ENCODE measurements at regions not wholly inside any gene's neighbourhood (a gene's known extent, or its start where the extent isn't known, plus 50 kb on each side); places are given as distances from the start of the nearest gene placed in this dataset.

DNA sequence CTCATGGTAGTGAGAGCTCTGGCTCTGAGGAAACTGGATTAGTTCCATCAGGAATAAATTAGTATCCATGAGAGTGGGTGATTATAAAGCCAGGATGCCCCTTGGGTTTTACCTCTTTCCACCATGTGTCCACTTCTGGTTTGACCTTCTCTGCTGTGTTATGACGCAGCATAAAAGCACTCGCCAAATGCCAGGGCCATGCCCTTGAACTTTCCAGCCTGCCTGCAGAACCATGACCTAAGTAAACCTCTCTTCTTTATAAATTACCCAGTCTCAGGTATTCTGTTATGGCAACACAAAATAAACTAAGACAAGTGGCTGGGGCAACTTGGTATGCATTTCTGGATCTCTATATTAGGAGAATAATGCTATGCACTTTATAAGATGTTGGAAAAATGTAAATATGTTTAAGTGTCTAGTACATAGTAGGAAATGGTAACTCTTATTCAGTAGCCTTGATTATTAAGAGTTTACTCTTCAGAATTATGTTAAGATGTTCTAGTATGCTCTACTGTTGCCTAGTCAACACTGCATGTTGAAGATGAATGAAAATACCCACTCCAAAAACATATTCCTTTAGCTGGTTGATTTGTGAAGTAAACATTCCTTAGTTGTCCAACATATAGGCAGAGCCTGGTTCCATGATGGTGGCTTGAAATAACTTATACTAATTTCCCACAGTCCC lies 455.6 kb upstream of the TMPO start:
- DNase-seq (ENCODE audit: low spot score): no peak

DNA sequence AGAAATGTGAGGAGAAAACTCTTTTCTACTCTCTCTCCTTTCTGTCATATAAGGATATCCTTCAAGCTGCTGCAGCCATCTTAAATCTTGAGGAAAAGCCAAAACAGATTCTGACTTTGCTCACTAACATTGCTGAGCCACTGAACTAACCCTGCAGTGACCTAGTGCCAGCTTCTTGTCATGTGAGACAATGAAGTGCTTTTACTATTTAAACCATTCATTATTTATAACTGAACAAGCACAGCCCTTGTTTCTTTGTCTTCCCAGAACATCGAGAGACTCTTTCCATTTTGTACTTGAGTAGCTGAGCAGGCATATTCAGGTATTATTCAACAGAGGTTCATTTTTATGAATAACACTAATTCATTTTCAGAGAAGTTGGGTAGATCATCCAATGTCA lies 455.0 kb upstream of the TMPO start:
- DNase-seq (ENCODE audit: low spot score): no peak

DNA sequence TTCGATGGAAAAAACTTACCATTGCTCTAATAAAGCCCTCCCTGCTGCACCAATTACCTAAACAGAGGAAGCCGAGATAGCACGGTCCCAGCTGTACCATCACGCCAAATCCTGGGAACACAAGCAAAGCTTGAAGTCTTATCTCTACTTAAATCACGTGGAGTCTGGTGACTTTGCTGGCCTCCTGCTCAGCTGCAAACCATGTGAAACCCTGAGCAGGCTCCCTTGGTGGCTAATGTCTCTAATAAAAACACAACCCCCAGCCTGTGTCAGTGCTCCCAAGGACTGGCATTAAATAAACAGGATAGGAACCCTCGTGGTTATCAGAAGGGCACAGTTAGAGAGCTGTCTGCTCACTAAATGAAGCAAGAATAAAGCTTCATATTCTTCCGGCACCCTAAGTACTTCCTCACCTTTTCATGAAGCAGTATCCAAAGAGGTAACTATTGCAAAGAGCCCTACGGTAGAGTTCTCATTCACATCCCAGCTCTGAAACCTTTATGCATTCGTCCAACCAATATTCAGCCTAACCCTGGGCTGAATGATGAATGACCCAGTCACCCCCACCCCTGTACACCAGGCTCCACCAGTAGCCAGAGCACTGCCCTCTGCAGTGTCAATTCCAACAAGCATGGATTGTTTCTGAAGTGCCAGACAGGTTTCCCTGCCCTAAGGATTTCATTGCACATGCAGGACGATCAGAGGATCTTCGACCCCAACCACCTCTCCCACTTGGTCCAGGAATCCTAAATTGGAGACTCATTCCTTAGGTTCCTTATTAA lies 452.7 kb upstream of the TMPO start:
- DNase-seq (ENCODE audit: low spot score): no peak

DNA sequence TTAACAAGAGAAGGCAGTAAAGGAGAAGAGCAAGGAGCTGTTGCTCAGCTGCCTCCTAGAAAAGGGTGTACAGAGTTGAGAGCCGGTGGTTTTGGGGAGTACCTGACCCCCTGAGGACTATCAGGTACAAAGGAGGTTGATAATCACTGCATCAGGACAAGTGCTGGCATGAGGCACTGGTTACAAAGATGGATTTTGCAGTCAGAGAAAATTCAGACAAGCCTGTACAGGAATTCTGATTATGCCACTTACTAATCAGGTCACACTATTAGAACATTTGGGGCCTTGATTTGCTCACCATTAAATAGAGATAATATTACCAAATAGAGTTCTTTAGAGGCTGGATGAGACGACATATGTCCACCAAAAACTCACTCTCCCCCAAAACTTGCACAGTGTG lies 450.9 kb upstream of the TMPO start:
- DNase-seq (ENCODE audit: low spot score): no peak

DNA sequence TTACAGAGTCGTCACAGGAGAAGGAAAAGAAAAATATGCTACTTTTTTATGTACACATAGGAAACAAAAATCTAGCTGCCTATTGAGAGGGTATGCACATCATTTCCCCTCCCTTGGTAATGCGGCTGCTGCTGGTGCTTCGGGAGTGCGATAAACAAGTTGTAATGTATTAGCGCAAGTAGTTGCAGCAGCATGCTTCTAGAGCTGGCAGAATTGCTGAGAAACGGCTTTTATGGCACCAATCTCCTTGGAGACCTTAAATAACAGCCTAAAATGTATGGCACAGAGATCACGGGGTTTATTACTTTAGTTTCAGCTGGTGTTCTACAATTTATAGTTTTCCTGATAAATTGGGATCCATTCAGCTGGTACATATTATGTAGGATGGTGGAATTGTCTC lies 447.6 kb upstream of the TMPO start:
- no peak for DNase-seq (ENCODE audit: low spot score)

GRCh38 chr12:98073610-98074009 lies 441.8 kb upstream of the TMPO start:
- DNase-seq (ENCODE audit: low spot score): no peak

DNA sequence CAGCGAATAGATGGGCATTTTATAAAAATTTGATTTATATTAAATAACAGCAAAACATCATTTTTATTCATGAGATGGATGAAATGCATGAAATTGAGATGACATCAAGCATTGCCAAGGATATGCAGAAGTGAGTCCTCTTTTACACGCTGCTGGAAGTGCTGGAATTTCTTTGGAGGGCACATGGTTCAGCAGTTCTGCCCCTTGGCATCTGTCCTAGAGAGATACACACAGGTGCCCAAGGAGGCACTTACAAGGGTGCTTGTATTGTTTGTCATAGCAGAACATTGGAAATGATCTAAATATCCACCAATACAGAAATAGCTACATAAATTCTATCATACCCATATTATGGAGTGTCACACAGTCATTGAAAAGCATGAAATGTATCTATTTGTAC lies 441.1 kb upstream of the TMPO start:
- no peak for DNase-seq (ENCODE audit: low spot score)

DNA sequence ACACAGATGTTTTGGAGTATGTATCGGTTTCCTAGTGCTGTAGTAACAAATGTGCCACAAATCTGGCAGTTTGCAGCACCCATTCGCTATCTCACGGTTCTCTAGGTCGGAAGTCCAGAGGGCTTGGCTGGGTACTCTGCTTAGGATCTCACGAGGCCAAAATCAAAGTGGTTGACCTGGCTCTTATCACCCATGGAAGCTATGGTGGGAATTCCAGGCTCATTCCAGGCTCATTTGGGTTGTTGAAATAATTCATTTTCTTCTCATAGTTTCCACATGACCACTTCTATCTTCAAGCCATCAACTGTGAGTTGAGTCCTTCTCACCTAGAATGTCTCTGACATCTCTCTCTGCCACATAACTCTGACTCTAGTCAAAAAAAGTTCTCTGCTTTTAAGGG lies 431.0 kb upstream of the TMPO start:
- no peak for DNase-seq (ENCODE audit: low spot score)

- no peak for DNase-seq (ENCODE audit: low spot score)
These were observed 430.2 kb upstream of the TMPO start for GRCh38 chr12:98085046-98085755.

DNA sequence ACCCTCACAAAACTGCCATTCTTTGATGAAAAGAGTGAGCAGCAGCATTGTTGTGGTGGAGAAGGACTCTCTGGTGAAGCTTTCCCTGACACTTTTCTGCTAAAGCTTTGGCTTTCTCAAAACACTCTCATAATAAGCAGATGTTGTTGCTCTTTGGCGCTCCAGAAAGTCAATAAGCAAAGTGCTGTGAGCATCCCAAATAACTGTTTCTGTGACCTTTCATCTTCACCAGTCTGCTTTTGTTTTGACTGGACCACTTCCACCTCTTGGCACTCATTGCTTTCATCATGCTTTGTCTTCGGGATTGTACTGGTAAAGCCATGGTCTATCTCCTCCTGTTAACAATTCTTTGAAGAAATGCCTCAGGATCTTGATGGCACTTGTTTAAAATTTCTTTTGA lies 424.7 kb upstream of the TMPO start:
- no peak for DNase-seq (ENCODE audit: low spot score)

DNA sequence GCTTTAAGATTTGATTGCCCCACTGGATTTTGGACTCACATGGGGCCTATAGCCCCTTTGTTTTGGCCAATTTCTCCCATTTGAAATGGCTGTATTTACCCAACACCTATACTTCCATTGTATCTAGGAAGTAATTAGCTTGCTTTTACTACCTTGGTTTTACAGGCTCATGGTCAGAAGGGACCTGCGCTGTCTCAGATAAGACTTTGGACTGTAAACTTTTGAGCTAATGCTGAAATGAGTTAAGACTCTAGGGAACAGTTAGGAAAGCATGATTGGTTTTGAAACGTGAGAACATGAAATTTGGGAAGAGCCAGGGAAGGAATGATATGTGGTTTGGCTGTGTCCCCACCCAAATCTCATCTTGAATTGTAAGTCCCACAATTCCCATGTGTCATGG lies 419.0 kb upstream of the TMPO start:
- DNase-seq (ENCODE audit: low spot score): no peak

DNA sequence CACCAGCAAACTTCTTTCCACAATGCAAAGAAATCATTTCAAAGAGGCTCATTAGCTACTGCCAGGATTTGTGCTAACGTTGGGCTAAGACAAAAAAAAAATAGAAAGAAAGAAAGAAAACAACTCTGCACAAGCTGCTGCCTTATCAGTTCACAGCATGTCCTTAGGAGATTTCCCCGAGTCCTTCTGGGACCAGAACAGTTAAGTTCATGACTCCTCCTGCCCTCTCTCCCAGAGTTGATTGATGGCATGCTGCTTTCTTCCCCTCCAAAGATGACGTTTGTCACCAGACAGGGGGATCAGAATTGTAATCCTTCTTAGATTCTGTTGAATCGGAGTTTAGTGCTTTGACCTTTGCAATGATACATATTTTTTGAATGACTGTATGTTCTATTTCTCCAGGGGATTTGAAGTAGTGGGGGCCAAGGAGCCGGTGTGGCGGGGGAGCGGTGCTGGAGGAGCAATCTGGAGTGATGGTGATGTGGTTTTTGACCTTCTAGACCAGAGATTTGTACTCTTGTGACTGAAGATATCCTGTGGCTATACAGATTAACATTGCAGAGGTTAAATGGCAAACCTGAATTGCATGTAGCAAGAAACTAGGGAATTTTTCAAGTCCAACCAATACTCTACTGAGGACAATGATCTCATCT lies 409.2 kb upstream of the TMPO start:
- no peak for DNase-seq (ENCODE audit: low spot score)

DNA sequence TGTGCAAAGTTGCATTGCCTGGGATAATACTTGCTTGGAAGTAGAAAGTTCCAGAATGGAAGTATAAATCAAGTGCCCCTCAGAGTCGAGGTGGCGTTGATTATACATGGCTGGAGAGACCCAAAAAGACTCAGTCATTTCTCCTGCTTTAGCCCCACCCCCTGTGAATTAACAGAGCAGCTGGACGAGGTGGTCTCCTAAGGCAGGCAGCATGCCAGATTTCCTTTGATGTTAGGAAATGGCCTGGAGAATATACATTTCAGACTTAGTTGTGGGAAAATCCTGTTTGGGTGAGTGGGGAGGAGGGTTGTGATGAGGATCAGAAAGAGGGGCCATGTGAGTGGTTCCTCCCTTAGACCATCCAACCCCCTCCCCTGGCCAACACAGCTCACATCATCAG lies 406.1 kb upstream of the TMPO start:
- DNase-seq (ENCODE audit: low spot score): no peak

- DNase-seq (ENCODE audit: low spot score): no peak
These were observed 404.9 kb upstream of the TMPO start for GRCh38 chr12:98110536-98110935.

DNA sequence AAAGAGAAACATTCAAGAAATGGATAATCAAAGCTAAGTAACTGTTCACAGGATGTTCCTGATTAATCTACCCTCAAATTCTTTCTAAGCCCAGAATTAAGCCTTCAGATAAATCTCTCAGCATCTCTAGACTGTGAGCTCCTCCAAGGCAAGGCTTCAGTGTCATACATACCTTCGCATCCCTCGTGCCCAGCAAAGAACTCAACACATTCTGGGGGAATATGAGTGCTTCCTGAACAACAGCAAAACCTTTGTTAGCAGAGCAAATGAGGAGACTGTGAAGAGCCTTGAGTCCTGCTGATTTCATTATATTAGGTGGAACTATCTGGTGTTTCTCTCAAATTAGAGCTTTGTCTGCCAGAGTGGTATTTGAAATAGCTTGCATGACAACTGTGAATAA lies 401.8 kb upstream of the TMPO start:
- no peak for DNase-seq (ENCODE audit: low spot score)

GRCh38 chr12:98121963-98122362 lies 393.4 kb upstream of the TMPO start:
- no peak for DNase-seq (ENCODE audit: low spot score)

DNA sequence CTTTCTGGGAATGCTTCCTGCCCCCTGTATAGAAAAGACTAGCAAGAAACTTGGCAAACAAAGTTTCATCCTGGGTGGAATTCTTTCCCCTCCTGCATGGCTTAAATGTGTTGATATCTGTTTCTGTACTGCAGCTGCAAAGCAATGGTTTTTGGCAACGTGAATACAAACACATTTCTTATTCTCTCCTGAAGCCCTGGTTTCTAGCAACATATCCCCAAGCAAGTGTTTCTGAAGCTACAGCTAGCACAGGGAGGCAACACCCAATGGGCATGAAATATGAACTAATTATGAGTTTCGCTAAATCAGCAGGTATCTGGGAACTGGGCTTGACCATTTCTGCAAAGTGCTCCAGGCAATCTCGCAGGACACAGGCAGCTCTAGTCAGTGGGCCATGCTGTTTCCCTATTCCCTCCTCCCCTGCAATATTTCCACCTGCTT lies 392.3 kb upstream of the TMPO start:
- no peak for DNase-seq (ENCODE audit: low spot score)

GRCh38 chr12:98126637-98127335 lies 388.6 kb upstream of the TMPO start:
- no peak for DNase-seq (ENCODE audit: low spot score)

DNA sequence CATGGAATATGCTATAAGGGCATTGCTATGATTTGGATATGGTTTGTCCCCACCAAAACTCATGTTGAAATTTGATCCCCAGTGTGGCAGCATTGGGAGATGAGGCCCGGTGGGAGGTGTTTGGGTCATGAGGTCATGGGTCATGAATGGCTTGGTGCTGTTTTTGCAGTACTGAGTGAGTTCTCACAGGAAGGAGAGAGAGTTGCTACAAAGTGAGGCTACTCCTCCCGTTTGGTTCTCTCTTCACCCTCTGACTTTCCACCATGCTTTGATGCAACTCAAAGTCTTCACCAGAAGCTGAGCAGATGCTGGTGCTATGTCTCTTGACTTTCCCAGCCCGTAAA lies 388.1 kb upstream of the TMPO start:
- DNase-seq (ENCODE audit: low spot score): no peak

DNA sequence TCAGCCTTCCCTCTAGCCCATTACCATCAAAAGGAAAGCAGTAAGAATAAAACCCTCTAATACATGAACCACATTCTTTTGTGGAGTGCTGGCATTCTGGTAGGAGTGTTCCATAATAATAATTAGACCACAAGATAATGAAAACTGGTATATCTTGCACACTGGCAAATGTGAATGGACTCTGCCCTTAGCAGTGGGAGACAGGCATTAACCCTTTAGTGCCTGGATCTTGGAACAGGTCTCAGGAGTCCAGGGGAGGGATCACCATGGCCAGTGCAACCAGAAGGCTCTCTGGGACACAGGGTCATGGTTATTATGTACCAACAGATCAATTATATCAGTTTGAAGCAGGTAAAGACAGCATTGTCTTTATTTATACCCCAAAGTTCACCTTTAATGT lies 387.5 kb upstream of the TMPO start:
- DNase-seq (ENCODE audit: low spot score): no peak

- no peak for DNase-seq (ENCODE audit: low spot score)
These were observed 378.8 kb upstream of the TMPO start for GRCh38 chr12:98136544-98136943.

DNA sequence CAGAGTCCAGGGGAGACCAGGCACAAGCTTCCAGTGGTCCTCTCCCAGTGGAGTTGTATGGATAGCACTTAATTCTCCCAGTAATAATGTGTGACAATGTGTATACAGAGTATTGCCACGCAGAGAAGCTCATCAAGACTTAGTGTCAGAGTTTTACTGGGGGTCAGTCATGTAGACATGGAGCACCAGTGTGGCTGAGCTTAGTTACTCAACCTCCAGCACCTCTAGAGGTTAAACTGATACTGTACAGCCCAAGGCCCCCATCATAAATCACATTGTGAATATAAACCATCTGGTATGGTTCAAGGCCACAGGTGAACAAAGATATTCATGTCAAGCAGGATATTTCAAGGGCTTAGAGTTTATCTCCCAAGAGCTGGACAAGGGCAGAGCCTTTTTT lies 378.1 kb upstream of the TMPO start:
- DNase-seq (ENCODE audit: low spot score): no peak

Measured in HT-29 (cell line).